GM18526 (cell line): ENCODE measurements at regions not wholly inside any gene's neighbourhood (a gene's known extent, or its start where the extent isn't known, plus 50 kb on each side); places are given as distances from the start of the nearest gene placed in this dataset.

ENCODE experiments used
- POLR2A ChIP-seq: IDR thresholded peaks from 3 replicates; pipeline ENCODE4 v1.6.1; 2011; ENCODE audit not compliant: insufficient read length; ENCODE audit errors: extremely low read depth

GRCh38 chr22:49045276-49045675 is 782.4 kb downstream of the BRD1 start:
- no peak for TF ChIP-seq POLR2A

GRCh38 chr22:49044776-49045175 is 782.9 kb downstream of the BRD1 start:
- TF ChIP-seq POLR2A = no peak

- TF ChIP-seq POLR2A = no peak
These were observed 783.6 kb downstream of the BRD1 start for GRCh38 chr22:49044091-49044490.

GRCh38 chr22:49042877-49043859 is 784.5 kb downstream of the BRD1 start:
- no peak for TF ChIP-seq POLR2A

- no peak for TF ChIP-seq POLR2A
These were observed 785.6 kb downstream of the BRD1 start for GRCh38 chr22:49042066-49042465.

- TF ChIP-seq POLR2A = no peak
These were observed 786.8 kb downstream of the BRD1 start for GRCh38 chr22:49040754-49041467.

GRCh38 chr22:49040111-49040510 is 787.6 kb downstream of the BRD1 start:
- no peak for TF ChIP-seq POLR2A

GRCh38 chr22:49039625-49040024 is 788.0 kb downstream of the BRD1 start:
- no peak for TF ChIP-seq POLR2A

GRCh38 chr22:49037701-49038245 is 789.9 kb downstream of the BRD1 start:
- no peak for TF ChIP-seq POLR2A

- TF ChIP-seq POLR2A = no peak
These were observed 791.2 kb downstream of the BRD1 start for GRCh38 chr22:49036513-49036912.

- no peak for TF ChIP-seq POLR2A
These were observed 791.7 kb downstream of the BRD1 start for GRCh38 chr22:49035818-49036457.

GRCh38 chr22:49034836-49035817 is 792.5 kb downstream of the BRD1 start:
- TF ChIP-seq POLR2A = no peak

- TF ChIP-seq POLR2A = no peak
These were observed 794.1 kb downstream of the BRD1 start for GRCh38 chr22:49033616-49034015.

GRCh38 chr22:49032821-49033220 is 794.9 kb downstream of the BRD1 start:
- TF ChIP-seq POLR2A = no peak
